ENCODE measurements at regions not wholly inside any gene's neighbourhood (a gene's known extent, or its start where the extent isn't known, plus 50 kb on each side); places are given as distances from the start of the nearest gene placed in this dataset.

DNA sequence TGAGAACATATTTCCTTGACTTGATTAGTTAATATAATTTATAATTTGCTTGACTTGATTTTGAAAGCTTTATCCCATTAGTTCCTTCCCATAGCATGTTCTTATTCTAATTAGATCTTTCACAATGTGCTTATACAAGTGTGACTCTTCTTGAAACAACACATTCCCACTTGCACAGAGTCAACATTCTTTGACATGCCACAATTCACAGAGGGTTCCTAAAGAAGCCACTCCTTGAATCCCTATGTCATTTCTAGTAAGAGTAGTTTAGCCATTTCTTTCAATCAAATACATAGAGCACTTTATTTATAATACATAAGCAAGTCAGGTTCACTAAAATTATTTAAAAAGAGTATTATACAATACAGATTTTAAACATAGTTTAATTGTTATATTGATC lies 228.9 kb upstream of the GRID2 start:
- no peaks in the 10 kb centered on the region for H3K27me3 Mint-ChIP-seq (ENCODE audit: low read depth in 2 of 2)
- H3K9me3 ChIP-seq (ENCODE audit: control insufficient read depth, insufficient read depth, low read length): peaks cover 24% of the 10 kb centered on the region
- no peaks in the 10 kb centered on the region for H3K4me1 Mint-ChIP-seq
- no peak for DNase-seq
- no peak overlapping the region for H3K4me3 Mint-ChIP-seq
- H3K36me3 ChIP-seq (ENCODE audit: control insufficient read depth, insufficient read depth, low read length): no peaks in the 10 kb centered on the region
- no peak overlapping the region for H3K27ac Mint-ChIP-seq
- H3K27me3 ChIP-seq (ENCODE audit: control insufficient read depth, insufficient read depth, low read length): no peaks in the 10 kb centered on the region
- H3K9me3 Mint-ChIP-seq: peaks cover 7 to 19% of the 10 kb centered on the region in 2 donors
- H3K4me3 ChIP-seq (ENCODE audit: low read length): no peak overlapping the region
- TF ChIP-seq, protein P1, sequence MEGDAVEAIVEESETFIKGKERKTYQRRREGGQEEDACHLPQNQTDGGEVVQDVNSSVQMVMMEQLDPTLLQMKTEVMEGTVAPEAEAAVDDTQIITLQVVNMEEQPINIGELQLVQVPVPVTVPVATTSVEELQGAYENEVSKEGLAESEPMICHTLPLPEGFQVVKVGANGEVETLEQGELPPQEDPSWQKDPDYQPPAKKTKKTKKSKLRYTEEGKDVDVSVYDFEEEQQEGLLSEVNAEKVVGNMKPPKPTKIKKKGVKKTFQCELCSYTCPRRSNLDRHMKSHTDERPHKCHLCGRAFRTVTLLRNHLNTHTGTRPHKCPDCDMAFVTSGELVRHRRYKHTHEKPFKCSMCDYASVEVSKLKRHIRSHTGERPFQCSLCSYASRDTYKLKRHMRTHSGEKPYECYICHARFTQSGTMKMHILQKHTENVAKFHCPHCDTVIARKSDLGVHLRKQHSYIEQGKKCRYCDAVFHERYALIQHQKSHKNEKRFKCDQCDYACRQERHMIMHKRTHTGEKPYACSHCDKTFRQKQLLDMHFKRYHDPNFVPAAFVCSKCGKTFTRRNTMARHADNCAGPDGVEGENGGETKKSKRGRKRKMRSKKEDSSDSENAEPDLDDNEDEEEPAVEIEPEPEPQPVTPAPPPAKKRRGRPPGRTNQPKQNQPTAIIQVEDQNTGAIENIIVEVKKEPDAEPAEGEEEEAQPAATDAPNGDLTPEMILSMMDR (IDR thresholded peaks at IDR 0.05): no peak
- no peak overlapping the region for H3K27ac ChIP-seq (ENCODE audit: low read length)
- intact Hi-C loops (cut with micrococcal nuclease): no loop called here
- no peaks in the 10 kb centered on the region for H3K4me1 ChIP-seq (ENCODE audit: control insufficient read depth, insufficient read depth, low read length)
- H3K36me3 Mint-ChIP-seq: peaks cover under 1% of the 10 kb centered on the region
- no peak for ATAC-seq

DNA sequence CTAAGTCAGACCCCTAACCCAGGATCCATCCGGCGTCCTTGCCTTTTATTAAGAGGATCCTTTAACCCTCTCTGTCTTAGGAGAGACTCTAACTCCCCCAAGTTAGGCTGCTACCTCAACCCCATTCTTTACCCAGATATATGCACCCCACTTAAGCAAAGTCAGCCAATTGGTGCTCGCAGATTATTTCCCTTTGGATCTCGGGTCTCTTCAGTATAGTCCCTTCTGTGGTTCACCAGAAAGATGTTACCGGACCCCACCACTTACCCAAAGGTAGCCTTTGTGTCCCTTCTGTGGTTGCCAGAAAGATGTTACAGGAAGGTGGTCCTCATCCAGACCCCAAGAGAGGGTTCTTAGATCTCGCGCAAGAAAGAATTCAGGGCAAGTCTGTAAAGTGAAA lies 212.9 kb upstream of the GRID2 start:
- H3K9me3 ChIP-seq (ENCODE audit: control insufficient read depth, insufficient read depth, low read length): peaks cover 5% of the 10 kb centered on the region
- H3K4me1 Mint-ChIP-seq: no peaks in the 10 kb centered on the region
- no peak overlapping the region for H3K4me3 Mint-ChIP-seq
- 86% methylated on average over 7 of the region's 7 CpGs for WGBS (ENCODE audit: insufficient coverage)
- no peaks in the 10 kb centered on the region for H3K27me3 Mint-ChIP-seq (ENCODE audit: low read depth in 2 of 2)
- no peak overlapping the region for H3K27ac Mint-ChIP-seq
- ATAC-seq (no peak), DNase-seq (no peak)
- H3K36me3 Mint-ChIP-seq: peaks cover 17% of the 10 kb centered on the region
- no peak overlapping the region for H3K4me3 ChIP-seq (ENCODE audit: low read length)
- H3K27me3 ChIP-seq (ENCODE audit: control insufficient read depth, insufficient read depth, low read length): no peaks in the 10 kb centered on the region
- H3K36me3 ChIP-seq (ENCODE audit: control insufficient read depth, insufficient read depth, low read length): no peaks in the 10 kb centered on the region
- H3K4me1 ChIP-seq (ENCODE audit: control insufficient read depth, insufficient read depth, low read length): no peaks in the 10 kb centered on the region
- TF ChIP-seq, protein P1 (IDR thresholded peaks at IDR 0.05): no peak
- intact Hi-C loops (cut with micrococcal nuclease): no loop called here
- H3K9me3 Mint-ChIP-seq: peaks cover 14 to 24% of the 10 kb centered on the region in 2 donors
- no peak overlapping the region for H3K27ac ChIP-seq (ENCODE audit: low read length)

DNA sequence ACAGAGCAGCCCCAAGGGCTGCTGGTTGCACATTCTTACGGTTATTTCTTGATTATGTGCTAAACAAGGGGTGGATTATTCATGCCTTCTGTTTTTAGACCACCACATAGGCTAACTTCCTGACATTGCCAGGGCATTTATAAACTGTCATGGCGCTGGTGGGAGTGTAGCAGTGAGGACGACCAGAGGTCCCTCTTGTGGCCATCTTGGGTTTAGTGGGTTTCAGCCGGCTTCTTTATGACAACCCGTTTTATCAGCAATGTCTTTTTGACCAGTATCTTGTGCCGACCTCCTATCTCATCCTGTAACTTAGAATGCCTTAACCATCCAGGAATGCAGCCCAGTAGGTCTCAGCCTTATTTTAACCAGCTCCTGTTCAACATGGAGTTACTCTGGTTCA lies 212.4 kb upstream of the GRID2 start:
- 74% methylated on average over 6 of the region's 6 CpGs for WGBS (ENCODE audit: insufficient coverage)
- DNase-seq: no peak
- intact Hi-C loops (cut with micrococcal nuclease): no loop called here
- Mint-ChIP-seq H3K27me3 (ENCODE audit: low read depth in 2 of 2) (no peaks in the 10 kb centered on the region), H3K4me3 (no peak overlapping the region), H3K36me3 (peaks cover 17% of the 10 kb centered on the region), H3K4me1 (no peaks in the 10 kb centered on the region), H3K9me3 (peaks cover 14 to 24% of the 10 kb centered on the region in 2 donors), H3K27ac (no peak overlapping the region)
- no peaks in the 10 kb centered on the region for H3K4me1 ChIP-seq (ENCODE audit: control insufficient read depth, insufficient read depth, low read length)
- no peak for ATAC-seq
- H3K27me3 ChIP-seq (ENCODE audit: control insufficient read depth, insufficient read depth, low read length): no peaks in the 10 kb centered on the region
- H3K27ac ChIP-seq (ENCODE audit: low read length): no peak overlapping the region
- TF ChIP-seq, protein P1 (IDR thresholded peaks at IDR 0.05): no peak
- peaks cover 5% of the 10 kb centered on the region for H3K9me3 ChIP-seq (ENCODE audit: control insufficient read depth, insufficient read depth, low read length)
- no peak overlapping the region for H3K4me3 ChIP-seq (ENCODE audit: low read length)
- no peaks in the 10 kb centered on the region for H3K36me3 ChIP-seq (ENCODE audit: control insufficient read depth, insufficient read depth, low read length)

DNA sequence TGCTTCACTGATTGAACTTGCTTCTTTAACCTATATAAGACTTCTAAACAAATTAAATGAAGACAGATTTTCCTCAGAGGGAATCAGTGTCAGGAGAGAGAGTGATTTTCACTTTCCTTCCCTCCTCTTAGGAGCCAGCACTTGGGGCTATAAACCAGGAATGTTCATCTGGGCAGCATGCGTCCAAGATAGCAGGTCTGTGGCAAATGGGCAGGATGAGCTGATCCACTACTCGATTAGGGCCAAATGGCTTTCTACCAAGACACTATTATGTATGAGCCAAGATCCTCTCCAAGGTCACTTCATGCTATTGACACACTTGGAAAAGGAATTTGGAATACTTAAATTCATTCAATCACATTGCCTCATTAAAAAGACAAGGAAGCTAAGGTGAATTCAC lies 203.9 kb upstream of the GRID2 start:
- H3K27ac Mint-ChIP-seq: no peak overlapping the region
- no peaks in the 10 kb centered on the region for H3K36me3 Mint-ChIP-seq
- H3K4me3 Mint-ChIP-seq: no peak overlapping the region
- TF ChIP-seq, protein P1 (IDR thresholded peaks at IDR 0.05): no peak
- Histone ChIP-seq H3K4me1 (ENCODE audit: control insufficient read depth, insufficient read depth, low read length) (no peaks in the 10 kb centered on the region), H3K4me3 (ENCODE audit: low read length) (no peak overlapping the region), H3K9me3 (ENCODE audit: control insufficient read depth, insufficient read depth, low read length) (peaks cover 5% of the 10 kb centered on the region), H3K27ac (ENCODE audit: low read length) (no peak overlapping the region), H3K36me3 (ENCODE audit: control insufficient read depth, insufficient read depth, low read length) (no peaks in the 10 kb centered on the region), H3K27me3 (ENCODE audit: control insufficient read depth, insufficient read depth, low read length) (no peaks in the 10 kb centered on the region)
- peaks cover 19% of the 10 kb centered on the region in 2 donors for H3K9me3 Mint-ChIP-seq
- H3K27me3 Mint-ChIP-seq (ENCODE audit: low read depth in 2 of 2): no peaks in the 10 kb centered on the region
- WGBS (ENCODE audit: insufficient coverage): 67% methylated on average over 2 of the region's 2 CpGs
- no peak for ATAC-seq
- DNase-seq: no peak
- H3K4me1 Mint-ChIP-seq: no peaks in the 10 kb centered on the region
- intact Hi-C loops (cut with micrococcal nuclease): no loop called here

Data from natural killer cell (primary cell).